ENCODE measurements at regions not wholly inside any gene's neighbourhood (a gene's known extent, or its start where the extent isn't known, plus 50 kb on each side); places are given as distances from the start of the nearest gene placed in this dataset.

- TF ChIP-seq SP1 (IDR thresholded peaks at IDR 0.05), result no peak
- TF ChIP-seq NFRKB (IDR thresholded peaks at IDR 0.05), result no peak
- TF ChIP-seq ARNT (IDR thresholded peaks at IDR 0.05), result no peak
- no peak for TF ChIP-seq FOXM1 (IDR thresholded peaks at IDR 0.05; ENCODE audit: borderline replicate concordance)
- TF ChIP-seq SUZ12 (IDR thresholded peaks at IDR 0.05), result no peak
- TF ChIP-seq CTBP1 (IDR thresholded peaks at IDR 0.05; ENCODE audit: borderline replicate concordance), result no peak
- TF ChIP-seq FOXA1 (IDR thresholded peaks at IDR 0.05), result no peak
- no peak for TF ChIP-seq TARDBP (IDR thresholded peaks at IDR 0.05)
- no peak for TF ChIP-seq LEF1 (IDR thresholded peaks at IDR 0.05; ENCODE audit: borderline replicate concordance)
- no peak for TF ChIP-seq BHLHE40 (IDR thresholded peaks at IDR 0.05; ENCODE audit: borderline replicate concordance)
- no peak for TF ChIP-seq HDGF (IDR thresholded peaks at IDR 0.05; ENCODE audit: borderline replicate concordance)
- no peak for TF ChIP-seq ELF4 (IDR thresholded peaks at IDR 0.05)
- TF ChIP-seq FOXK2 (IDR thresholded peaks at IDR 0.05), result no peak
- TF ChIP-seq L3MBTL2 (conservative IDR thresholded peaks at IDR 0.05), result no peak
Measured at GRCh38 chr13:40438999-40439797, 227.2 kb downstream of the FOXO1 start.
